ENCODE measurements at regions not wholly inside any gene's neighbourhood (a gene's known extent, or its start where the extent isn't known, plus 50 kb on each side); places are given as distances from the start of the nearest gene placed in this dataset.

GRCh38 chr18:22713511-22713910, 219.6 kb upstream of the RBBP8 start:
- TF ChIP-seq CTCF (IDR thresholded peaks at IDR 0.05) (no peak), POLR2A (IDR thresholded peaks at IDR 0.05) (no peak)
